Liver (tissue), 3 donors: ENCODE measurements at regions not wholly inside any gene's neighbourhood (a gene's known extent, or its start where the extent isn't known, plus 50 kb on each side); places are given as distances from the start of the nearest gene placed in this dataset.

Experiments
- RAD21 ChIP-seq, 2 donors: IDR thresholded peaks; 2 replicates each; pipeline ENCODE4 v1.6.1; 2016; ENCODE audit warnings: antibody characterized with exemption in 2 of 2, mild to moderate bottlenecking in 2 of 2
- TF ChIP-seq, protein P1 (sequence below): fragments of 150-350 bp; IDR thresholded peaks from 2 replicates; pipeline ENCODE4 v1.5.1; 2017; ENCODE audit warnings: improper control_type of control experiment, low read depth, low read length; ENCODE audit not compliant: missing input control
- TF ChIP-seq, protein P2 (sequence below): IDR thresholded peaks from 2 replicates; pipeline ENCODE4 v1.6.1; 2016; ENCODE audit warnings: antibody characterized with exemption, mild to moderate bottlenecking
- donor health status: healthy.
- donor health status: healthy.

DNA sequence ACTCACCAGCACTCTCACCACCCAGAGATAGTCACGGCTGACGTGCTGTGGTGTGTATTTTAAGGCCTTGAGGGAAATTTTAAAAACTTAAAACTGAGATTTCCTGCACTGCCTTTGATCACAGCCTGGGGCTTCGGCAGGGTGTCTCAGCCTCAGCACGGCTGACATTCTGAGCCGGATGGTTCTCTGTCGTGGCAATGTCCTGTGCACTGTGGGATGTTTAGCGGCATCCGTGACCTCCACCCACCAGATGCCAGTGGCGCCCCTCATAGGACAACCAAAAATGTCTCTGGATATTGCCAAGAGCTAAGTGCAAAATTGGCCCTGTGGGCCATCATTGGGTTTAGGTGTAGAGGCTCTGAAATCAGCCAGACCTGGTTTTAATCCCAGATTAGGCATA is 142.2 kb upstream of the KCNG1 start:
- TF ChIP-seq, protein P1, sequence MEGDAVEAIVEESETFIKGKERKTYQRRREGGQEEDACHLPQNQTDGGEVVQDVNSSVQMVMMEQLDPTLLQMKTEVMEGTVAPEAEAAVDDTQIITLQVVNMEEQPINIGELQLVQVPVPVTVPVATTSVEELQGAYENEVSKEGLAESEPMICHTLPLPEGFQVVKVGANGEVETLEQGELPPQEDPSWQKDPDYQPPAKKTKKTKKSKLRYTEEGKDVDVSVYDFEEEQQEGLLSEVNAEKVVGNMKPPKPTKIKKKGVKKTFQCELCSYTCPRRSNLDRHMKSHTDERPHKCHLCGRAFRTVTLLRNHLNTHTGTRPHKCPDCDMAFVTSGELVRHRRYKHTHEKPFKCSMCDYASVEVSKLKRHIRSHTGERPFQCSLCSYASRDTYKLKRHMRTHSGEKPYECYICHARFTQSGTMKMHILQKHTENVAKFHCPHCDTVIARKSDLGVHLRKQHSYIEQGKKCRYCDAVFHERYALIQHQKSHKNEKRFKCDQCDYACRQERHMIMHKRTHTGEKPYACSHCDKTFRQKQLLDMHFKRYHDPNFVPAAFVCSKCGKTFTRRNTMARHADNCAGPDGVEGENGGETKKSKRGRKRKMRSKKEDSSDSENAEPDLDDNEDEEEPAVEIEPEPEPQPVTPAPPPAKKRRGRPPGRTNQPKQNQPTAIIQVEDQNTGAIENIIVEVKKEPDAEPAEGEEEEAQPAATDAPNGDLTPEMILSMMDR = no peak
- TF ChIP-seq RAD21 (IDR thresholded peaks at IDR 0.05) = no peak
- TF ChIP-seq, protein P2, sequence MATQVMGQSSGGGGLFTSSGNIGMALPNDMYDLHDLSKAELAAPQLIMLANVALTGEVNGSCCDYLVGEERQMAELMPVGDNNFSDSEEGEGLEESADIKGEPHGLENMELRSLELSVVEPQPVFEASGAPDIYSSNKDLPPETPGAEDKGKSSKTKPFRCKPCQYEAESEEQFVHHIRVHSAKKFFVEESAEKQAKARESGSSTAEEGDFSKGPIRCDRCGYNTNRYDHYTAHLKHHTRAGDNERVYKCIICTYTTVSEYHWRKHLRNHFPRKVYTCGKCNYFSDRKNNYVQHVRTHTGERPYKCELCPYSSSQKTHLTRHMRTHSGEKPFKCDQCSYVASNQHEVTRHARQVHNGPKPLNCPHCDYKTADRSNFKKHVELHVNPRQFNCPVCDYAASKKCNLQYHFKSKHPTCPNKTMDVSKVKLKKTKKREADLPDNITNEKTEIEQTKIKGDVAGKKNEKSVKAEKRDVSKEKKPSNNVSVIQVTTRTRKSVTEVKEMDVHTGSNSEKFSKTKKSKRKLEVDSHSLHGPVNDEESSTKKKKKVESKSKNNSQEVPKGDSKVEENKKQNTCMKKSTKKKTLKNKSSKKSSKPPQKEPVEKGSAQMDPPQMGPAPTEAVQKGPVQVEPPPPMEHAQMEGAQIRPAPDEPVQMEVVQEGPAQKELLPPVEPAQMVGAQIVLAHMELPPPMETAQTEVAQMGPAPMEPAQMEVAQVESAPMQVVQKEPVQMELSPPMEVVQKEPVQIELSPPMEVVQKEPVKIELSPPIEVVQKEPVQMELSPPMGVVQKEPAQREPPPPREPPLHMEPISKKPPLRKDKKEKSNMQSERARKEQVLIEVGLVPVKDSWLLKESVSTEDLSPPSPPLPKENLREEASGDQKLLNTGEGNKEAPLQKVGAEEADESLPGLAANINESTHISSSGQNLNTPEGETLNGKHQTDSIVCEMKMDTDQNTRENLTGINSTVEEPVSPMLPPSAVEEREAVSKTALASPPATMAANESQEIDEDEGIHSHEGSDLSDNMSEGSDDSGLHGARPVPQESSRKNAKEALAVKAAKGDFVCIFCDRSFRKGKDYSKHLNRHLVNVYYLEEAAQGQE = no peak
